ENCODE measurements at regions not wholly inside any gene's neighbourhood (a gene's known extent, or its start where the extent isn't known, plus 50 kb on each side); places are given as distances from the start of the nearest gene placed in this dataset.

- DNase-seq (ENCODE audit: low read depth), result no peak
Measured at GRCh38 chr12:65598688-65599087, 225.6 kb upstream of the HMGA2 start.

- no peak for DNase-seq (ENCODE audit: low read depth)
Measured at GRCh38 chr12:65602253-65602609, 222.1 kb upstream of the HMGA2 start.

GRCh38 chr12:65602610-65603295, 221.5 kb upstream of the HMGA2 start:
- DNase-seq (ENCODE audit: low read depth), result no peak

GRCh38 chr12:65603438-65604351, 220.6 kb upstream of the HMGA2 start:
- DNase-seq (ENCODE audit: low read depth), result no peak

GRCh38 chr12:65605019-65605418, 219.3 kb upstream of the HMGA2 start:
- DNase-seq (ENCODE audit: low read depth), result no peak

- DNase-seq (ENCODE audit: low read depth), result no peak
Measured at GRCh38 chr12:65606008-65606766, 218.1 kb upstream of the HMGA2 start.

GRCh38 chr12:65607401-65607841, 216.9 kb upstream of the HMGA2 start:
- no peak for DNase-seq (ENCODE audit: low read depth)

GRCh38 chr12:65608319-65608916, 215.9 kb upstream of the HMGA2 start:
- DNase-seq (ENCODE audit: low read depth), result no peak

- no peak for DNase-seq (ENCODE audit: low read depth)
Measured at GRCh38 chr12:65609359-65609771, 214.9 kb upstream of the HMGA2 start.

- no peak for DNase-seq (ENCODE audit: low read depth)
Measured at GRCh38 chr12:65611396-65611795, 212.9 kb upstream of the HMGA2 start.

GRCh38 chr12:65612440-65612839, 211.8 kb upstream of the HMGA2 start:
- no peak for DNase-seq (ENCODE audit: low read depth)

GRCh38 chr12:65613692-65614091, 210.6 kb upstream of the HMGA2 start:
- DNase-seq (ENCODE audit: low read depth), result no peak

GRCh38 chr12:65614259-65614889, 209.9 kb upstream of the HMGA2 start:
- no peak for DNase-seq (ENCODE audit: low read depth)

- DNase-seq (ENCODE audit: low read depth), result no peak
Measured at GRCh38 chr12:65615118-65615517, 209.2 kb upstream of the HMGA2 start.

- no peak for DNase-seq (ENCODE audit: low read depth)
Measured at GRCh38 chr12:65616022-65616421, 208.3 kb upstream of the HMGA2 start.

- DNase-seq (ENCODE audit: low read depth), result no peak
Measured at GRCh38 chr12:65618588-65618987, 205.7 kb upstream of the HMGA2 start.

- DNase-seq (ENCODE audit: low read depth), result no peak
Measured at GRCh38 chr12:65619018-65619417, 205.3 kb upstream of the HMGA2 start.

GRCh38 chr12:65620046-65620445, 204.2 kb upstream of the HMGA2 start:
- DNase-seq (ENCODE audit: low read depth), result no peak

GRCh38 chr12:65622056-65622455, 202.2 kb upstream of the HMGA2 start:
- no peak for DNase-seq (ENCODE audit: low read depth)

- DNase-seq (ENCODE audit: low read depth), result no peak
Measured at GRCh38 chr12:65623507-65623906, 200.8 kb upstream of the HMGA2 start.

- no peak for DNase-seq (ENCODE audit: low read depth)
Measured at GRCh38 chr12:65624554-65625086, 199.7 kb upstream of the HMGA2 start.

All from stimulated activated CD4-positive, alpha-beta T cell treated with anti-CD3 and anti-CD28 coated beads, Interleukin-2, amount 100 ng/mL, for 4 hours (primary cell).